ENCODE measurements at regions not wholly inside any gene's neighbourhood (a gene's known extent, or its start where the extent isn't known, plus 50 kb on each side); places are given as distances from the start of the nearest gene placed in this dataset.

- H3K27ac ChIP-seq: peak overlapping the region in 1 of 2 donors; percentile 57
- no peaks in the 10 kb centered on the region for H3K9me3 ChIP-seq
- H3K36me3 ChIP-seq: no peaks in the 10 kb centered on the region
- no peak for DNase-seq (ENCODE audit: low spot score)
- peaks cover 2% of the 10 kb centered on the region for H3K4me1 ChIP-seq (replicated peaks)
- no peak overlapping the region for H3K4me3 ChIP-seq
- 69% methylated on average over 10 of the region's 10 CpGs for WGBS
- TF ChIP-seq POLR2AphosphoS5 (IDR thresholded peaks at IDR 0.05): no peak
- TF ChIP-seq, protein P1, sequence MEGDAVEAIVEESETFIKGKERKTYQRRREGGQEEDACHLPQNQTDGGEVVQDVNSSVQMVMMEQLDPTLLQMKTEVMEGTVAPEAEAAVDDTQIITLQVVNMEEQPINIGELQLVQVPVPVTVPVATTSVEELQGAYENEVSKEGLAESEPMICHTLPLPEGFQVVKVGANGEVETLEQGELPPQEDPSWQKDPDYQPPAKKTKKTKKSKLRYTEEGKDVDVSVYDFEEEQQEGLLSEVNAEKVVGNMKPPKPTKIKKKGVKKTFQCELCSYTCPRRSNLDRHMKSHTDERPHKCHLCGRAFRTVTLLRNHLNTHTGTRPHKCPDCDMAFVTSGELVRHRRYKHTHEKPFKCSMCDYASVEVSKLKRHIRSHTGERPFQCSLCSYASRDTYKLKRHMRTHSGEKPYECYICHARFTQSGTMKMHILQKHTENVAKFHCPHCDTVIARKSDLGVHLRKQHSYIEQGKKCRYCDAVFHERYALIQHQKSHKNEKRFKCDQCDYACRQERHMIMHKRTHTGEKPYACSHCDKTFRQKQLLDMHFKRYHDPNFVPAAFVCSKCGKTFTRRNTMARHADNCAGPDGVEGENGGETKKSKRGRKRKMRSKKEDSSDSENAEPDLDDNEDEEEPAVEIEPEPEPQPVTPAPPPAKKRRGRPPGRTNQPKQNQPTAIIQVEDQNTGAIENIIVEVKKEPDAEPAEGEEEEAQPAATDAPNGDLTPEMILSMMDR (IDR thresholded peaks at IDR 0.05): no peak
- no peak for TF ChIP-seq POLR2A (IDR thresholded peaks at IDR 0.05)
- no peaks in the 10 kb centered on the region for H3K27me3 ChIP-seq (replicated peaks; ENCODE audit: insufficient read depth)
- intact Hi-C loops (cut with DNase I): loop anchor here (5.0 kb wide), 1 partner anchor 103 kb away; no protein-coding TSS in a partner anchor
These were observed 253.0 kb upstream of the ADAMTS9 start for GRCh38 chr3:64940596-64941348.

DNA sequence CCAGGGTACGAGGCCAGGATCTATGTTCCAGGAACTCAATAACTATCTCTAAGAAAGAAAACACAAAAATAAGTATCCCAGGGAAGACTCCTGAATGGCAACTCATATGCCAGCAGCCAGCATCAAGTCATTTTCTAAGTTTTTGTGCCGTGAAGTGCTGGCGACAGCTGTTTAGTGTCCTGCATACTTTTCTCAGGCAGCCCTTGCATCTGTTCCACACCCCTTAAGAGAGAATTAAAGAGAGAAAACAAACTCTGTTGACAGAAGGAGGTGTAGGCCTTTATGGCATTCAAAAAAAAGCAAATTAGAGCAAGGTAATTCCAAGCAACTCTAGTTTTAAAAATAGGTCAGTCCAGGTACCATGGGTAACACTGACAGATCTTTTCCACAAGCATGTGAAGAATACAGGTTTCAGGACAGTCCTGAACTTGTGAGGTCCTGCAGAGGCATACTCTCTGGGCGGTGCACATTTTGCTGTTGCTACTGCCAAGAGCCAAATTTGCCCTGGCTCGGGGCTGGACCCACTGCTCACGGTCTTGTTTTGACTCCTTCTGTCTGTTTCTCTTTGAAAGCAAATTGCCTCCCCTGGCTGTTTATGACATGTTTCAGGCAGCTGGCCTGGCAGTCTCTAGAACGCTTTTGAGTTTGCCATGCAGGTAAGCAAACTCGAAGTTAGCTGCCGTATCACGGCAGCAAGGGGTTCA is 252.1 kb upstream of the ADAMTS9 start:
- H3K27ac ChIP-seq: peak overlapping the region; percentile 53 to 57
- no peaks in the 10 kb centered on the region for H3K9me3 ChIP-seq
- H3K4me3 ChIP-seq: no peak overlapping the region
- WGBS: 33% methylated on average over 10 of the region's 10 CpGs
- TF ChIP-seq, protein P1 (IDR thresholded peaks at IDR 0.05): no peak
- peak; percentile 70 for TF ChIP-seq POLR2AphosphoS5 (IDR thresholded peaks at IDR 0.05)
- no peaks in the 10 kb centered on the region for H3K27me3 ChIP-seq (replicated peaks; ENCODE audit: insufficient read depth)
- peak; percentile 75 for DNase-seq (ENCODE audit: low spot score)
- intact Hi-C loops (cut with DNase I): loop anchor here (5.0 kb wide), 1 partner anchor 103 kb away; no protein-coding TSS in a partner anchor
- no peaks in the 10 kb centered on the region for H3K36me3 ChIP-seq
- H3K4me1 ChIP-seq (replicated peaks): peaks cover 2% of the 10 kb centered on the region

- peaks cover 2% of the 10 kb centered on the region for H3K4me1 ChIP-seq (replicated peaks)
These were observed 251.5 kb upstream of the ADAMTS9 start for GRCh38 chr3:64939309-64939708.

GRCh38 chr3:64936556-64936955 is 248.8 kb upstream of the ADAMTS9 start:
- peaks cover 2% of the 10 kb centered on the region for H3K4me1 ChIP-seq (replicated peaks)
- DNase-seq (ENCODE audit: low spot score): no peak
- intact Hi-C loops (cut with DNase I): no loop called here
- 33% methylated on average over 1 of the region's 1 CpG for WGBS
- no peaks in the 10 kb centered on the region for H3K36me3 ChIP-seq
- TF ChIP-seq, protein P1 (IDR thresholded peaks at IDR 0.05): no peak
- no peak for TF ChIP-seq POLR2A (IDR thresholded peaks at IDR 0.05)
- TF ChIP-seq POLR2AphosphoS5 (IDR thresholded peaks at IDR 0.05): no peak
- H3K27me3 ChIP-seq (replicated peaks; ENCODE audit: insufficient read depth): no peaks in the 10 kb centered on the region
- H3K9me3 ChIP-seq: no peaks in the 10 kb centered on the region
- H3K27ac ChIP-seq: peak overlapping the region; percentile 51 to 70
- H3K4me3 ChIP-seq: no peak overlapping the region

More at GRCh38 chr3:64939309-64939708, 251.5 kb upstream of the ADAMTS9 start:
- TF ChIP-seq, protein P1 (IDR thresholded peaks at IDR 0.05): no peak
- TF ChIP-seq POLR2A (IDR thresholded peaks at IDR 0.05) (no peak), POLR2AphosphoS5 (IDR thresholded peaks at IDR 0.05) (no peak)
- Histone ChIP-seq H3K4me3 (no peak overlapping the region), H3K27ac (peak overlapping the region; percentile 53 to 57), H3K9me3 (no peaks in the 10 kb centered on the region), H3K27me3 (replicated peaks; ENCODE audit: insufficient read depth) (no peaks in the 10 kb centered on the region), H3K36me3 (no peaks in the 10 kb centered on the region)
- intact Hi-C loops (cut with DNase I): no loop called here
- DNase-seq (ENCODE audit: low spot score): no peak
- 33% methylated on average over 2 of the region's 2 CpGs for WGBS
